SK-N-MC (cell line): ENCODE measurements at regions not wholly inside any gene's neighbourhood (a gene's known extent, or its start where the extent isn't known, plus 50 kb on each side); places are given as distances from the start of the nearest gene placed in this dataset.

ENCODE experiments used
- DNase-seq: peaks from one replicate; pipeline ENCODE4 v3.0.0-alpha.2; 2011; ENCODE audit warnings: low read depth, low spot score
- H3K27ac ChIP-seq: fragments of 200-600 bp; sonication (generic); 2 replicates; pipeline ENCODE4 v1.5.1; 2016; ENCODE audit warnings: mixed run types
- H3K36me3 ChIP-seq: fragments of 200-600 bp; sonication (generic); 2 replicates; pipeline ENCODE4 v1.6.1; 2017; ENCODE audit warnings: antibody characterized with exemption, low read length, mixed read lengths; ENCODE audit not compliant: insufficient read depth
- H3K4me3 ChIP-seq: fragments of 200-600 bp; sonication (generic); 2 replicates; pipeline ENCODE4 v1.5.1; 2016
- H3K9ac ChIP-seq: fragments of 200-600 bp; sonication (generic); 2 replicates; pipeline ENCODE4 v1.8.0; 2017; ENCODE audit warnings: mixed run types, mixed read lengths; ENCODE audit not compliant: insufficient read length
- H3K9me3 ChIP-seq: fragments of 200-600 bp; sonication (generic); 2 replicates; pipeline ENCODE4 v1.6.1; 2017; ENCODE audit warnings: low read depth, mild to moderate bottlenecking, antibody characterized with exemption, low read length, moderate library complexity, mixed read lengths
- EZH2 ChIP-seq: fragments of 200-600 bp; sonication (generic); IDR thresholded peaks from one replicate; pipeline ENCODE4 v1.6.1; 2017; ENCODE audit warnings: antibody characterized with exemption
- FOXP2 ChIP-seq: optimal IDR thresholded peaks from 2 replicates; pipeline ENCODE3; 2011; ENCODE audit warnings: mild to moderate bottlenecking, moderate library complexity; ENCODE audit not compliant: insufficient read depth; ENCODE audit errors: extremely low read length, control extremely low read depth
- POLR2AphosphoS5 ChIP-seq: IDR thresholded peaks from 2 replicates; pipeline ENCODE4 v1.6.1; 2012; ENCODE audit warnings: mild to moderate bottlenecking, low read depth, low read length, borderline replicate concordance

- H3K9ac ChIP-seq: no peak overlapping the region
- H3K9me3 ChIP-seq: no peaks in the 10 kb centered on the region
- H3K4me3 ChIP-seq: no peak overlapping the region
- no peak for DNase-seq
- no peak overlapping the region for H3K27ac ChIP-seq
- no peaks in the 10 kb centered on the region for H3K36me3 ChIP-seq
- TF ChIP-seq FOXP2 (no peak), POLR2AphosphoS5 (no peak), EZH2 (no peak)
Observed at GRCh38 chr4:92210906-92211305, 92.9 kb upstream of the GRID2 start.

GRCh38 chr4:92215476-92215875 is 88.3 kb upstream of the GRID2 start:
- Histone ChIP-seq H3K9me3 (no peaks in the 10 kb centered on the region), H3K27ac (no peak overlapping the region), H3K36me3 (no peaks in the 10 kb centered on the region), H3K9ac (no peak overlapping the region), H3K4me3 (no peak overlapping the region)
- TF ChIP-seq EZH2 (no peak), FOXP2 (no peak), POLR2AphosphoS5 (no peak)
- DNase-seq: no peak

GRCh38 chr4:92231511-92231910 is 72.3 kb upstream of the GRID2 start:
- Histone ChIP-seq H3K36me3 (no peaks in the 10 kb centered on the region), H3K4me3 (no peak overlapping the region), H3K9ac (no peak overlapping the region), H3K27ac (no peak overlapping the region), H3K9me3 (no peaks in the 10 kb centered on the region)
- TF ChIP-seq EZH2 (no peak), POLR2AphosphoS5 (no peak), FOXP2 (no peak)
- no peak for DNase-seq

GRCh38 chr4:92232566-92232965 is 71.2 kb upstream of the GRID2 start:
- H3K4me3 ChIP-seq: no peak overlapping the region
- no peaks in the 10 kb centered on the region for H3K9me3 ChIP-seq
- no peak for TF ChIP-seq FOXP2
- no peak for TF ChIP-seq POLR2AphosphoS5
- no peak for TF ChIP-seq EZH2
- H3K9ac ChIP-seq: no peak overlapping the region
- no peaks in the 10 kb centered on the region for H3K36me3 ChIP-seq
- H3K27ac ChIP-seq: no peak overlapping the region
- no peak for DNase-seq

- no peak for TF ChIP-seq POLR2AphosphoS5
- no peak for TF ChIP-seq EZH2
- peak overlapping the region; percentile 89 for H3K27ac ChIP-seq
- peak overlapping the region; percentile 13 for H3K9ac ChIP-seq
- no peaks in the 10 kb centered on the region for H3K36me3 ChIP-seq
- peak; percentile 96 for DNase-seq
- peak overlapping the region; percentile 44 for H3K4me3 ChIP-seq
- H3K9me3 ChIP-seq: no peaks in the 10 kb centered on the region; the same call in 1 of the 2 replicates
Observed at GRCh38 chr4:92234393-92235176, 69.2 kb upstream of the GRID2 start.

GRCh38 chr4:92235731-92236130 is 68.0 kb upstream of the GRID2 start:
- Histone ChIP-seq H3K4me3 (peak overlapping the region; percentile 44), H3K9ac (no peak overlapping the region), H3K9me3 (no peaks in the 10 kb centered on the region; the same call in 1 of the 2 replicates), H3K27ac (peak overlapping the region; percentile 89), H3K36me3 (no peaks in the 10 kb centered on the region)
- peak; percentile 73 for DNase-seq
- no peak for TF ChIP-seq FOXP2
- TF ChIP-seq POLR2AphosphoS5: no peak
- no peak for TF ChIP-seq EZH2

GRCh38 chr4:92236877-92237276 is 66.9 kb upstream of the GRID2 start:
- Histone ChIP-seq H3K36me3 (no peaks in the 10 kb centered on the region), H3K9me3 (no peaks in the 10 kb centered on the region; the same call in 1 of the 2 replicates), H3K9ac (no peak overlapping the region), H3K27ac (no peak overlapping the region), H3K4me3 (no peak overlapping the region)
- TF ChIP-seq FOXP2 (no peak), EZH2 (no peak)
- no peak for DNase-seq

GRCh38 chr4:92237559-92237958 is 66.2 kb upstream of the GRID2 start:
- DNase-seq: no peak
- TF ChIP-seq FOXP2 (no peak), POLR2AphosphoS5 (no peak), EZH2 (no peak)
- no peak overlapping the region for H3K9ac ChIP-seq
- H3K9me3 ChIP-seq: no peaks in the 10 kb centered on the region; the same call in 1 of the 2 replicates
- no peak overlapping the region for H3K27ac ChIP-seq
- H3K4me3 ChIP-seq: no peak overlapping the region
- no peaks in the 10 kb centered on the region for H3K36me3 ChIP-seq

- no peak overlapping the region for H3K27ac ChIP-seq
- peak; percentile 35 for DNase-seq
- TF ChIP-seq EZH2: no peak
- no peak for TF ChIP-seq POLR2AphosphoS5
- TF ChIP-seq FOXP2: no peak
- H3K36me3 ChIP-seq: no peaks in the 10 kb centered on the region
- no peak overlapping the region for H3K9ac ChIP-seq
- no peak overlapping the region for H3K4me3 ChIP-seq
- no peaks in the 10 kb centered on the region; the same call in 1 of the 2 replicates for H3K9me3 ChIP-seq
Observed at GRCh38 chr4:92241094-92241493, 62.7 kb upstream of the GRID2 start.
